NCI-H2227 treated with DMSO at 0.1 percent for 48 hours (cell line): ENCODE measurements at regions not wholly inside any gene's neighbourhood (a gene's known extent, or its start where the extent isn't known, plus 50 kb on each side); places are given as distances from the start of the nearest gene placed in this dataset.

ENCODE experiments used
- DNase-seq: peaks from one replicate; lab custom pipeline; 2025; lab: John Stamatoyannopoulos, UW

DNA sequence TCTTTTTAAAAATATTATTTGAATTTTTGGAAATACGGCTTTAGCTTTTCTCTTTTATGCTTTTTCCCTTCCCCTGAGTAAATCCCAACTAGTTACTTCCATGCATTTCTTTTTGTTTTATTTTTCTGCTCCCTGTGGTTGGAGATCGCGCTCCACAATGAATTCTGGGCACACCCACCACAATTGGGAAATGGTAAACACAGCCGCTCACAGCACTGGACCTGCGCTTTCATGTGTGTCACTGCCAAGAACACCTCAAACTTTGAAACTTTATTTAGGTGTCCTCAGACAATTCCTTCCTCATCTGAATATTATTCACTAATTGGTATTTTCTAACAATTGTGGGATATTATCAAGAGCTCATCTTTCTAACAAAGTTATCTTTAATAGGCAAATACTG, 82.8 kb upstream of the TMEM18 start:
- no peak for DNase-seq

DNA sequence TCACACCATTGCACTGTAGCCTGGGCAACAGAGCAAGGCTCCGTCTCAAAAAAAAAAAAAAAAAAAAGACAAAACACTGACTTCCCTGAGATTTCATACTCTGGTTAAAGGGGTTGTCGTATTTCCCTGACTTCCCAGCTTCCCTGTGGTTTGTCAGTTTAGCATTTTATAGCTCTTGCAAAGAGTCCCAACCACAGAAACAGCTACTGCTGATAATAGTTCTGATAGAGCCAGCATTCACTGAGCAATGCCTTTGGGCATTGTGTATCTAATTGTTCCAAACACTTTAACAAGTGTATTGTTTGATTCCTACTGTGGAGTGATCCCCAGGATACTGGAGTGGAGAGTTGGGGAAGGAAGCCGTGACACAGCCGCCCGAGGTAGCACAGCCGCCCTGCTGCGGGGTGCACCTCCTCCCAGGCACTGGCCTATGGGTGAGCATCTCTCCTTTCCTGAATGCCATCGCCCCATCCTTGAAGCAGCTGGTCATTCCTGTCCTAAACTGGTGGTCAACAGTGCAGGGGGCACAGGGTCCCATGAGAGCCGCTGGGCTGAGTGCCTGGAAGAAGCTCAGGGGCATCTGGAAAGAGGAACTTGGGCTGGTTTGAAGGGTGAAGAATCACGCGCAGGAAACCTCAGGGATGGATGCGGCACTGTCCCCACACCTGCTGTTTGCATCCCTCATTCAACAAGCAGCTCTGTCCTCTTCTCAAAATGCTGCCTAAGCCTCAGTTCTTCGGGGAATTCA, 81.0 kb upstream of the TMEM18 start:
- no peak for DNase-seq

DNA sequence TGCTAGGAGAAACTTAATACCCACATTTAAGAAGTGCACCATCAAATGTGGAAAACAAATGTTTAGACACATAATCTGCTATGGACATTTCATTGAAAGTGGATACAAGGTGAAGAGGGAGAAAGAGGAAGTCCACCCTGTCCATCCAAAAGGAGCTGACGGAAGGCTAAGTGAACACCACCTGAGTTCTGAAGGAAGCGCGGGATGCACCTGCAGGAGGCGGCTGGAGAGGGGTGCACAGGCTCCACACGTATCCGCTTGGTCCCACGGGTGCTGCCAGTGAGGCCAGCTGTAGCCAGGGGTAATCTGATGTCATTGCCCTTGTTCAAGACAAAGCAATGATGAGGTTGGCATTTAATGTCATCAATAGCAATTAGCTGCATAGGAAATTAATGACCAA, 75.9 kb upstream of the TMEM18 start:
- DNase-seq, result no peak

GRCh38 chr2:751474-751873, 74.3 kb upstream of the TMEM18 start:
- DNase-seq, result no peak

DNA sequence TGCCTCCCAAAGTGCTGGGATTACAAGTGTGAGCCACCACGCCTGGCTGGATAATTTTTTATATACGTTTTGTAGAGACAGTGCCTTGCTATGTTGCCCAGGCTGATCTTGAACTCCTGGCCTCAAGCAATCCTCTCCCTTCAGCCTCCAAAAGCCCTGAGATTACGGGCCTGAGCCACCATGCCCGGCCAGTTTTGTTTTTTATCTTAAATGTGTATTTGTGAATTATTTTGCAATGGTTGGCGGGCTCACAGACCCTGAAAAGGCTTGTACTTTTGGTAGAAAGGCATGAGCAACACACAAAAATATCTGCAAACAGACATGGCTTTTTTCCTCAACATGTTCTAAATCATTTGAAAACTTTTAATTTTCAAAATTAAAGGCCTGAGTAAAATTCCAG, 73.4 kb upstream of the TMEM18 start:
- no peak for DNase-seq

DNA sequence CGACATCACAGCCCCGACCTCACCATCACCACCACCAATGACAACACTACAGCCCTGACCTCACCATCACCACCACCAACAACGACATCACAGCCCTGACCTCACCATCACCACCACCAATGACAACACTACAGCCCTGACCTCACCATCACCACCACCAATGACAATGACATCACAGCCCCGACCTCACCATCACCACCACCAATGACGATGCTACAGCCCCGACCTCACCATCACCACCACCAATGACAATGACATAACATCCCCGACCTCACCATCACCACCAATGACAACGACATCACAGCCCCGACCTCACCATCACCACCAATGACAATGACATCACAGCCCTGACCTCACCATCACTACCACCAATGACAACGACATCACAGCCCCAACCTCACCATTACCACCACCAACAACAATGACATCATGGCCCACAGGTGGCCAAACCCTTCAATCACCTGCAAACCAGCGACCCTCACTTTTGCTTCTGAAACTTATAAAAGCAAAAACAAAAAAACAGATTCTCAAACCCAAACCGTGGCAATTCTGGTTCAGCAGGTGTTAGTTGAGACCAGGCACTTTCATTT, 70.7 kb upstream of the TMEM18 start:
- no peak for DNase-seq

DNA sequence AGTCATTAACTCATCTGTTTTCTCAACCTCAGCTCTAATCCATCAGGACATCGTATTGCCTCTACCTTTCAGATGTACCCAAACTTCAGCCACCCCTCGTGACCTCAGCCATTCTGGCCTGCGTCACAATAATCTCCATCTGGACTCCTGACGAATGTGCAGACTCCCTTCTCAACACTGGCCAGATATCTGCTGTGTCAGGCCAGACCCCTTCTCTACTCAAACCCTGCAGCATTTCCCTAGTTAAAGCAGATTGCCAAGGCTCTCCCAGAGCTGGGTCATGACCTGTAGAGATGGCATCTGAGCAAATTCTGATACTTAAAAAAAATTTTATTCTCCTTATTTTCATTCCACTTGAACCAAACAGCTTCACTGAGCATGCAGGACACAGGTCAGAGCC, 69.5 kb upstream of the TMEM18 start:
- no peak for DNase-seq

GRCh38 chr2:744088-744487, 66.9 kb upstream of the TMEM18 start:
- DNase-seq, result no peak

GRCh38 chr2:742221-742620, 65.0 kb upstream of the TMEM18 start:
- DNase-seq, result no peak

- no peak for DNase-seq
Measured at GRCh38 chr2:741195-741496, 63.9 kb upstream of the TMEM18 start.

DNA sequence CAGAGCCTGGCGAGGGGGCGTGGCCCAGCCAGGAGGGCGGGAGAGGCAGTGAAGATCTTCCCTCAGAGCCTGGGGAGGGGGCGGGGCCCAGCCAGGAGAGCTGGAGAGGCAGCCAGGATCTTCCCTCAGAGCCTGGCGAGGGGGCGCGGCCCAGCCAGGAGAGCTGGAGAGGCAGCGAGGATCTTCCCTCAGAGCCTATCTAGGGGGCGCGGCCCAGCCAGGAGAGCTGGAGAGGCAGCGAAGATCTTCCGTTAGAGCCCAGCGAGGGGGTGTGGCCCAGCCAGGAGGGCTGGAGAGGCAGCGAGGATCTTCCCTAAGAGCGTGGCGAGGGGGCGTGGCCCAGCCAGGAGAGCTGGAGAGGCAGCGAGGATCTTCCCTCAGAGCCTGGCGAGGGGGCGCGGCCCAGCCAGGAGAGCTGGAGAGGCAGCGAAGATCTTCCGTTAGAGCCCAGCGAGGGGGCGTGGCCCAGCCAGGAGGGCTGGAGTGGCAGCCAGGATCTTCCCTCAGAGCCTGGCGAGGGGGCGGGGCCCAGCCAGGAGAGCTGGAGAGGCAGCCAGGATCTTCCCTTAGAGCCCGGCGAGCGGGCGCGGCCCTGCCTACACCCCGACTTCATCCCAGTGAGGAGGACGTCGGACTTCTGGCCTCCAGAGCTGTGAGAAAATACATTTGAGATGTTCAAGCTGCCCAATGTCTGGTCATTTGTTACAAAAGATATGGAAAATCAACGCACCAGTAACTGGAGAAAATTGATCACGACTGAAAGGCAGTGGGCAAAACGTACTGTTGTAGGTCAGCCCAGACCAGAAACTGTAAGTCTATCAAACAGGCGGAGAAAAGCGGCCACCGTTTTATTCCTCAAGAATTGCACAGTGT, 63.4 kb upstream of the TMEM18 start:
- peak; percentile 98 for DNase-seq

DNA sequence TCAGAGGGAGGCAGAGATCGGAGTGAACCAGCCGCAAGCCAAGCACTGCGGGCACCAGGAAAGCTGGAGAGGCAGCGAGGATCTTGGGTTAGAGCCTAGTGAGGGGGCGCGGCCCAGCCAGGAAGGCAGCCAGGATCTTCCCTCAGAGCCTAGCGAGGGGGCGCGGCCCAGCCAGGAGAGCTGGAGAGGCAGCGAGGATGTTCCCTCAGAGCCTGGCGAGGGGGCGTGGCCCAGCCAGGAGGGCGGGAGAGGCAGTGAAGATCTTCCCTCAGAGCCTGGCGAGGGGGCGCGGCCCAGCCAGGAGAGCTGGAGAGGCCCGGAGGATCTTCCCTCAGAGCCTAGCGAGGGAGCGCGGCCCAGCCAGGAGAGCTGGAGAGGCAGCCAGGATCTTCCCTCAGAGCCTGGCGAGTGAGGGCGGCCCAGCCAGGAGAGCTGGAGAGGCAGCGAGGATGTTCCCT, 62.7 kb upstream of the TMEM18 start:
- DNase-seq, result peak; percentile 79

- DNase-seq, result no peak
Measured at GRCh38 chr2:736939-737338, 59.7 kb upstream of the TMEM18 start.

- DNase-seq, result no peak
Measured at GRCh38 chr2:735670-736218, 58.5 kb upstream of the TMEM18 start.

- no peak for DNase-seq
Measured at GRCh38 chr2:734496-734895, 57.3 kb upstream of the TMEM18 start.

DNA sequence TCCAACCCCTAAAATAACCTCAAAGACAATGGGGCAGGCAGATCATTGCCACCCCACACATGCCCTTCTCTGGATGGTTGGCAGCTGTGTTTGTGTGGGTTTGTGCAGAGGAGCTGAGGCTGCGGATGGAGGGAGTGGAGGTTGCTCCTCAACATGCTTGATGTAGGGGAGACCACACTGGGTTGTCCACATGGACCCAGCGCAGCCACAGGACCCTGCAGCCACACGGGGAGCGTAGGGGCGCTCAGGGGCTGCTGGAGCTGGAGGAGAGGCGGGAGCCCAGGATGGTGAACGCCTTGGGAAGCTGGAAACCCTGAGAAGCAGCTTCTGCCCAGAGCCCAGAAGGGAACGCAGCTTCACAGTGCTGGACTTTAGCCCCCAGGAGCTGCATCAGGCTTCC, 56.3 kb upstream of the TMEM18 start:
- no peak for DNase-seq

- DNase-seq, result no peak
Measured at GRCh38 chr2:733001-733400, 55.8 kb upstream of the TMEM18 start.

DNA sequence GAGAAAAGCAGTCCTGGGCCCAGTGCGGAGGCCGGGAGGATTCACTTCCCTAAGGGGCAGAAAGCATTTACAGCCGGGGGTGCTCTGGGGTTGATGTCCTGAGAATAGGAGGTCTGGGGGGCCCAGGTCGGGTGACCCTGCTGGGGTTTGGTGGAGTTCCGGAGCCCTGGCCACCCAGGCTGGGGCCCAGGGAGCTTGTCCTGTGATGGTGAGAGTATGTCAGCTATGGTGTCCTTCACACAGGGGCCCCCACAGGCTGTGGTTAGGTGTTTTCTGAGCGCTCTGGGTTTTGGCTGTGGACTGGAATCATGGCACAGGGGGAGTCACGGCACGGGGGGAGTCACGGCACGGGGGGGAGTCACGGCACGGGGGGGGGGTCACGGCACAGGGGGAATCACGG, 54.5 kb upstream of the TMEM18 start:
- DNase-seq, result no peak

- DNase-seq, result peak; percentile 39
Measured at GRCh38 chr2:729376-729861, 52.2 kb upstream of the TMEM18 start.

GRCh38 chr2:728165-728564, 51.0 kb upstream of the TMEM18 start:
- DNase-seq, result no peak

DNA sequence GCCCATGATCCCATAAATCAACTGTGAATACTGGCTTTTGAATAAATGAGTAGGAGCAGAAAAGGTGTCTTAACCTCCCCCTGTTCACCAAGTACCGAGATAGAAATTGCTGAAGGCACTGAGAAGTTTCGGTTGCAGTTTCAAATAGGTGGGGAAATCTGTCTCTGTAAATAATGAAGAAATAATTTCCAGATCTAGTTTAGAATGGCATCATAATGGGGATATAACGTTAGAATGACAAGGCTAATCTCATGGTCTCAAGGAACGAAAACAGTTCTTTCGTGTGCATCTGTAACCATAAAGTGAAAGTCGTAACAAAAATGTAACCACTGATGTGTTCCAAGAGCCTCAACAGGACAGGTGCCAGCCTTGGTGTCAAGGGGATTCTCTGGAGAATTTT, 49.9 kb upstream of the TMEM18 start:
- DNase-seq, result no peak
